ENCODE measurements at regions not wholly inside any gene's neighbourhood (a gene's known extent, or its start where the extent isn't known, plus 50 kb on each side); places are given as distances from the start of the nearest gene placed in this dataset.

- DNase-seq (ENCODE audit: low read depth), result no peak
Measured at GRCh38 chr4:38189445-38189844, 229.2 kb downstream of the PTTG2 start.

DNA sequence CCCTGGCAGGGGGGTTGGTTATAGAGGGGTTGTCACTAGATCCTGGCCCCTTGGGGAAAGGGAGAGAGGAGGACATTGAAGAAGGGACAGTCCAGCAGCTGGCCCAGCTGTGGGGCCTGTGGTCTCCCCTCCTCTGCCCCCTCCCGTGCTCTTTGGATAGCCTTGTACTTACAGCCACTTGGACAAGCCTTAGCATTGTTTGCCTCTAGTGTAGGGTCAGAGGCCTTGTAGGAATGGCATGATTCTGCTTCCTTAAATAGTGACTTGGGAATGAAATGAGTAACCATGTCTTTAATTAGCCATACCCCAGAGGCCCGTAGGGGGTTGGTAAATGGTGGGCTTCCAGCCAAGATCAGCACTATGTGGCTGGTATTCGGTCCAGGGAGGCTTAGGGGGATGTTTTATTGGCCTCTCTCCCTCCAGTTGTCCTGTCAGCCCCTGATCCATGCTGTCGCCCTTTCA, 230.6 kb downstream of the PTTG2 start:
- no peak for DNase-seq (ENCODE audit: low read depth)

DNA sequence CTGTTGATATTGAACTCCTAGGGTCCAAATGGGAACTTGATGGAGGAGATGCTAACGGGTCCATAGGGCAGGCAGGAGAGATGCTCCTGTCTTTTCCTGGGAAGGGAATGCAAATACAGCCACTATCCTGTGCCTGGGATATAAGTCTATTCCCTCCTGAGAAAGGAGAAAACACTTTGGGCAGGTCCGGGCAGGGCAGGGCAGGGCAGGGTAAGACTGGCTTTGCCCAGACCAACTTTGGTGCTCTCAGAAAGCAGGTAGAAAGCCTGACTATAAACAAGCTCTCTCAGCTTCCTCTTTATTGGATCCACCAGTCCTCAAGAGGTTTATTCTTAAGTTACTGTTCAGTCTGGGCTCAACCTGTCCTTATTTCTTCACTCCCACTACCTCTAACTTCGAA, 232.3 kb downstream of the PTTG2 start:
- DNase-seq (ENCODE audit: low read depth), result no peak

DNA sequence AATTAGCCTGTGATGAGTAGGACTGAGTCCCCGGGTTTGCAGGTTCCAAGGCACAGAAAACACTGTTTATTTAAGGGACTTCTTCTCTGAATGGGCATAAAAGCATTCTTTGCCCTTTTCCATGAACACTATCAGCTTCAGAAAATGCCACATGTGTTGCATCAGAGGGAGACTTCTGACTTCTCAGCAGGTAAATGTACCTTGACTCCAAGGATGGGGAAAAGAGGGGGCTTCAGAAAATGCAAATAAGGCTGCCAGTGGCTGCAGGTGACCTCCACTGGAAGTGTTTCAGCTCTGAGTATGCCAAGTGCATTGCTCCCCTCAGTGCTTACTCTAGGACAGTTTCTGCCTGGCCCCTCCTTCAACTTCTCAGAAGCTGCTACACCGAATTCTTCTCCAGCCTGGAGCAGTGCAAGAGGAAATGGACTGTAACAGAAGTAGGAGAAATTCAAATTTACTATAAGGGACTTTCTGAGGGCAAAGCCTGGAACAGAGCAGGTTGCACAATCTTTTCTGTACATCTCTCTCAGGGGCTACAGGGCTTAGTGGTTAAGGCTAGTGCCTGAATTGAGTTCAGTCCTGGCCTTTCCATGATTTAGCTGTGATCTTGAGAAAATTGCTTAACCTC, 233.2 kb downstream of the PTTG2 start:
- DNase-seq (ENCODE audit: low read depth), result no peak

DNA sequence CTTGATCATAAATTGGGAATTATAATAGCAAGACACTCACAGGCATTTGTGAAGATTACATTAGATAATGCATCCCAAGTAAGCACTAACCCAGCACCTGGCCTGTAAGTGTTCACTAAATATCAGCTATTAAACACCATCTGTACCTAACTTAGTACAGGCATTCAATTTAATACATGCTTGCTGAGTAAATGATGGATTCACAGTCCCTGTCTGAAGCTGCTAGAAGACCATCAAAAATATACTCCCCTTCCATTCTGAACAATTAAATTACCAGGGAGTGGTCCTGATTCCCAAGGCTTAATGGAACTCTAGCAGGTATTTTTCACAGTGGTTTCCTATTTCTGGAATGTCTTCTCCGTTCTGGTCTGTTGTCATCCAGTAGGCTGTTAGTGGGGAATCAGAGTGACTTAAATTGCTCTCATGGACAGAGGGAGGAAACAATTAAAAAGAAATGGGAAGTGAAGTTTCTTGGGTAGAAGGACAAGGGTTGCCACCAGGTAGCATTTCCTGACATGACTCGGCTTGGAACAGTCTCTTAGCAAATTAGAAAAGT, 233.9 kb downstream of the PTTG2 start:
- no peak for DNase-seq (ENCODE audit: low read depth)

DNA sequence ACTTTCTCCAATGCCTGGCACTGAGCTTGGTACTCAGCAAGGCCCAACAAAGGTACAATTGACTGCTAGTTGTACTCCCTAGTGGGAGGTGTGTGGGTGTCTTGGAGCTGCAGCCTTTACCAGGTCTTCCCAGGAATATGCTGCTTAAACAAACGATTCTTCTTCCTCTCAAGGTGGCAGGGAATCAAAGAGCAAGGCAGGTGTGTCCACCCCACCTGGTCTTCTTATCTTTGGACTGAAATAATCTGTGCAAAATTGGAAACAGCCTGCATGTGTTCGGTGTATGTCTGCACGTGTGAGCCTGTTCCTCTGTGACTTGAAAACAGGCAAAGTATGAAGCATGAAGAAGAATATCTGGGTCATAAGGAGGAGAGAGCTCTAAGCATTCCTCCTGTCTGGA, 235.3 kb downstream of the PTTG2 start:
- DNase-seq (ENCODE audit: low read depth), result no peak

GRCh38 chr4:38195911-38196310, 235.7 kb downstream of the PTTG2 start:
- no peak for DNase-seq (ENCODE audit: low read depth)

GRCh38 chr4:38202242-38202641, 242.0 kb downstream of the PTTG2 start:
- no peak for DNase-seq (ENCODE audit: low read depth)

DNA sequence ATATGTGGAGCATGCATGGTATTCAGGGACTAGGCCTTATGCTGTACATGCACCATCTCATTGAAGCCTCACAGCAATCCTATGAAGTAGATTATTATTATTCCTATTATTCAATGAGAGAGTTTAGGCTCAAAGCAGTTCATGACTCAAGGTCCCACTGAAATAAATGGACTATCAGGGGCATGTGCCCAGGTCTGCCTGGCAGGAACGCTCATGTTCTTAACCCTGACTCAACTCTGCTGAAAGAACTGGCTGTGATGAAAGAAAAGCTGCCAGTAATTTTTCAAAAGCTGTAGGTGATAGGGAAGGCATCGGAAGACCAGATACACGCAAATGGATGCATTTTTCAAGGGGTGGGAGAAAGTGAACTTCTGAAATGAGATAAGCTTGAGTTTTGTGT, 243.4 kb downstream of the PTTG2 start:
- no peak for DNase-seq (ENCODE audit: low read depth)

GRCh38 chr4:38204339-38205035, 244.3 kb downstream of the PTTG2 start:
- no peak for DNase-seq (ENCODE audit: low read depth)

DNA sequence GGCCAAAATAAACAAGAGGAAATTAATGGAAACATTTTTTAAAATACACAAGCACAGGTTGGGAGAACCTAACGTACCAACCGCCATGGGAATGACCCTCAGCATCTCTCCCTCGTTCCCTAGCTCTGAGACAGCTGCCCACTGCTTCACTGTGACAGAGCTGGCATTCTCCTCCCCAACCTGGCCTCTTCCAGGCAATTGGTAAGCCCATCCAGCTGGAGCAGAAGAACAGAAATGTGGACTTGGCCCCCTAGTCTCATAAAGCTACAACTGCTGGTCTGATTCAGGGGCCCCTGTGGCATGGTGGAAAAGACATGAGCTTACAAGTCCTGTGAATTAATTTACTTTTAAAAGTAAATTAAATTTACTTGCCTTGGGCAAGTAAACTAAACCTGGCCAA, 245.1 kb downstream of the PTTG2 start:
- DNase-seq (ENCODE audit: low read depth), result no peak

- no peak for DNase-seq (ENCODE audit: low read depth)
Measured at GRCh38 chr4:38207110-38207457, 246.9 kb downstream of the PTTG2 start.

GRCh38 chr4:38209654-38210053, 249.5 kb downstream of the PTTG2 start:
- DNase-seq (ENCODE audit: low read depth), result no peak

- no peak for DNase-seq (ENCODE audit: low read depth)
Measured at GRCh38 chr4:38210396-38211114, 250.4 kb downstream of the PTTG2 start.

DNA sequence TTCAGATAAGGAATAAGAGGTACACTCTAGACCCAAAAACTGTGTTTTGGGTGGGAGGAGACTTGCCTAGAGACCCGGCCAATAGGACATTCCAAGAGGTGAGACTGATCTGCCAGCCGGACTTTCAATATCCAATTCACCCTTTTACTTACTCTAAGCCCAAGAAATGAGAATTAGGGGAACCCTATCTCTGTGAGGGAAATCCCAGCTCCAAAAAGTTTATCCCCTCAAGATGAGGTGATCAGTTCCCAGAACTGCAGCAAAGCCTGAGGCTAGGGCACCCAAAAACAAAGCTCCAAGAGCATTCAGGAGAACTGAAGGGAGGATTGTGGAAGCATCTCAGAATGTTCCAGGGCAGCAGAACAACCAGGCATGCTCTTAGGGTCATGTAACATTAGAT, 251.7 kb downstream of the PTTG2 start:
- DNase-seq (ENCODE audit: low read depth), result no peak

DNA sequence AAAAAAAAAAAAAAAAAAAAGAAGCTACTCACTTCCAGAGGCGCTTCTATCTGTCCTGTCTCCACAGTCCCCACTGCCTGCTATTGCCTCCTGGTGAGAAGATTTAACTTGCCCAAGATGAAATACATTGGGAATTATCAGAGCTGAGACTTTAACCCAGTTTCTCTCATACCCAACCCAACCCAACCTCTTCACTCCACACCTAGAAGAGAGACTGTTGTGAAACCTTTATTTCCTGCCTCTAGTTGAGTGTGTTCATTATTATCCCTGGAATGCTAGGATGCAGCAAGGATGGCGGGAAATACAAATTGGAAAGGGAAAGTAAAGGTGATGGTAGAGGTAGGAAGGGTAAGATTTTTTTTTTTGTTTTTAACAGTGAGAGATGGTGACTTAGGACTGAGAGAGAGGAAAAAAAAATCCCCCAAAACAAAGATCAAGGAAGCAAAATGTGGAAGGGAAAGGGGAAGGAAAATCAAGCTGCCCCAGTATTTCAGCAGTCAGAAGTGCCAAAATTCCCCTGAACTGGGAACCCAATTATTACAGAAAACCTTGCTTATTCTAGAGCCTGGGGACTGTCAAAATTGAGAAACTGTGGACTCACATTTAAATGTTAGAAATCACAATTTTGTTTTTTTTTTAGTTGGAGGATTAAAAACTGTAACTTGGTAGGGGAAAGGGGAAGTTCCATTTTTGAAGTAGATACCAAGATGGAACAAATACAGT, 253.0 kb downstream of the PTTG2 start:
- DNase-seq (ENCODE audit: low read depth), result no peak

DNA sequence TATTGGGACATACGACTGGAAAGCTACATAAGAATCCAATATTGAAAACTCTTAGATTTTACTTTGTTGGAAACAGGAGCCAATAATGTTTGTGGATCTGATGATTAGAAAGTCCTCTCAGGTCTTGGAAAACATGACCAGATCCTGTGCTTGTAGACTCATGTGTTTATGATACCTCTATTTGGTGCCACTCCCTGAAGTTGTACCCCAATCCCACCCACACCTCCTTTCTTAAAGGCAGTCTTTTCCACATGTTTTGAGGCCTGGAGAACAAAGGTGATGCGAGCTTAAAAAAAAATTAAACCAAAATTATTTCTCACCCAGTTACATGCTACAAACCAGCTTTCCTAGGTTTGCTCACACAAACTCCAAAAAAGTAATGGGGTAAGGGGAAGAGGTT, 262.7 kb downstream of the PTTG2 start:
- DNase-seq (ENCODE audit: low read depth), result no peak

DNA sequence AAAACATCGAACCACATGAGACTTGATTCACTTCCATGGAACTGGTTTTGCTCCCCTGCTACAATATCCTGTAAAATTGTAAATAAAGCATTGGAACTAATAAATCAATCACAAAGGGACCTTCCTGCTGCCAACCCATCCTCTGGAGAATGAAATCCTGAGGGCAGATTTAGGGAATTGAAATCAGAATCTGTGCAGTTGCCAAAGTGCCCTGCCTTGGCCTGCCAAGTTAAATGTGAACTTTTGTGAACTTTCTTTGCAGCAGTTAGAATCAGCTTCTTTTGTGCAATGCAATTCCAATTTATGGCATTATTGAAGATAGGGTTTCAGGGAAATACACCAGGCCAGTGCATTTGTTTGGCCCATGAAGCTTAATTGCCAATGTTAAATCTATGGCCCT, 263.1 kb downstream of the PTTG2 start:
- no peak for DNase-seq (ENCODE audit: low read depth)

DNA sequence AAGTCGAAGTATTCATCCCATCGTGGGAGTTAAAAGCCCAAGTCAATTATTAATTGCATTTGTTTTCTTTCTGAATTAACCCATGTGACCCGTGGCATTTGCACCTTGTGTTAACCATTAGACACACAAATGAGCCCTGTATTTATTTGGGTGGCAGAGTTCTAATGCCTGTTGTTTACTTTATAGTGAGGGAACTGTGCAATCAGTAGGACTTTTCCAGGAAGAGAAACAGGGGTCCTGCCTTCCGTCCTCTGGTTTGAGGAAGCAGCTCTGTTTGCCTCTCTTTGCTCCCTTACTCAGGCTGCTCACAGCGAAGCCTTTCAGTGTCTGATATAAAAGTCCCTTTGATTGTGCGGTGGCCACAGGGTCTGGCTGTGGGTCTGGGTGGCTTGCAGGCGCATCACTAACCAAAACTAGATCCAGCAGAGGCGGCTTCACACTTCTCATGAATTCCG, 263.6 kb downstream of the PTTG2 start:
- DNase-seq (ENCODE audit: low read depth), result no peak

DNA sequence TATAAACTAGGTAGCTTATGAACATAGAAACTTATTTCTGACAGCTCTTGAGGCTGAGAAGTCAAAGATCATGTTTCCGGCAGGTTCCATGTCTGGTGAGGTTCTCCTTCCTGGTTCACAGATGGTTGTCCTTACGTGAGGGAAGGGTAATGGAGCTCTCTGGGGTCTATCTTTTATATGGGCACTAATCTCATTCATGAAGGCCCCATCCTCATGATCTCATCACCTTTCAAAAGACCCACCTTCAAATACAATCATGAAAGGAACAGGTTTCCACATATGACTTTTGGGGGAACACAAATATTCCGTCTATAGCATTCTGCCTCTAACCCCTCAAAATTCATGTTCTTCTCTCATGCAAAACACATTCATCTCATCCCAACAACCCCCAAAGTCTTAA, 264.7 kb downstream of the PTTG2 start:
- DNase-seq (ENCODE audit: low read depth), result no peak

DNA sequence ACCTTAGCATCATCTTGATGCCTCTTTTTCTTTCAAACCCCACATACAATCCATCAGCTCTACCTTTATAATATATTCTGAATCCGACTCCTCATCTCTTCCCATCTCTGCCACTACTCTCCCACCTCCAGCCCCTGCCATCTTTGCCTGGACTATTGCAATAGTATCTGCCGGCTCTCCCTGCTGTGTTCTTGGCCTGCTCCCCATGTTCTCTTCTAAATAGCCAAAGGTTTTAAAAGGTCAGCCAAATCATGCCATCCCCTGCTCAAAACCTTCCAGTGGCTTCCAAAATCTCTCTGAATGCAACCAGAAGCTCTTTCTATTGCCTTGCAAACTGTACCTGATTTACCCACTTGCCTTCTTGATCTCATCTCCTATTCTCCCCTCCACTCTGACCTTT, 266.0 kb downstream of the PTTG2 start:
- no peak for DNase-seq (ENCODE audit: low read depth)

DNA sequence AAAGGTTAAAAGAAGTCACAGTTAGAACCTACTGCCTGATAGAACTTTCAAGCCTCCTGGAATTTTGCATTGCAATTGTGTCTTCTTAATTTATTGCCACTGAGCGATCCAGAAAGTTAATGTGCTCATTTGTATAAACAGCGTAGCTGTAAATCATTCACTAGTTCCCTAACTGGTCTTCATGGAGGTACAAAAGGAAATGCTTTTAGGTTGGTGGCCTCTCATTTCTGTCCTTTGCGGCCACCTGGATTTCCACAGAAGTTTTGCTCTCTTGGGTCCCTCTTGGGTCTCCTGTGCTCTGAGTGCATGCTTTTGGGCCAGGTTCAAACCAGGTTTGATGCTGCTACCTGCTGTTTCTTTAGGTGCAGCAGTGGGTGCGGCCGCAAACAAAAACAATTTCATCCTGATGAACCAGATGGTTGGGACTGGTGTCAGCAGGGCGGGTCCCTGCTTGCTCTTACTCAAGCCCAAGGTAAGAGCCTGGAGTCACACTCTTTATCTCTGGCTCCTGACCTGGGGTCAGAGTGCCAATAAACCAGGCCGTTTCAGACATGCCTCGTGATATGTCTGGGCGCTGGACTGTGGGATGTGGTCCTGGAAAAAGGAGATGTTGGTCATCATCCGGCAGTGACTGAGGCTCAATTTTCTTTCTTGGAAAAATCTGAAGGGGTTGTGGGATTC, 270.1 kb downstream of the PTTG2 start:
- no peak for DNase-seq (ENCODE audit: low read depth)

Measured in stimulated activated CD4-positive, alpha-beta T cell treated with anti-CD3 and anti-CD28 coated beads, Interleukin-2, amount 100 ng/mL, for 4 hours (primary cell).